Myocyte (in vitro differentiated cells): ENCODE measurements at regions not wholly inside any gene's neighbourhood (a gene's known extent, or its start where the extent isn't known, plus 50 kb on each side); places are given as distances from the start of the nearest gene placed in this dataset.
"Not testable (repeated sequence)": the region's sequence is repeated elsewhere in the genome, so short reads cannot be mapped to it uniquely, and the experiment has no call there.

Experiments used
- DNase-seq: peaks from one replicate; pipeline ENCODE4 v3.0.0-alpha.2; 2012; ENCODE audit warnings: low read depth

DNA sequence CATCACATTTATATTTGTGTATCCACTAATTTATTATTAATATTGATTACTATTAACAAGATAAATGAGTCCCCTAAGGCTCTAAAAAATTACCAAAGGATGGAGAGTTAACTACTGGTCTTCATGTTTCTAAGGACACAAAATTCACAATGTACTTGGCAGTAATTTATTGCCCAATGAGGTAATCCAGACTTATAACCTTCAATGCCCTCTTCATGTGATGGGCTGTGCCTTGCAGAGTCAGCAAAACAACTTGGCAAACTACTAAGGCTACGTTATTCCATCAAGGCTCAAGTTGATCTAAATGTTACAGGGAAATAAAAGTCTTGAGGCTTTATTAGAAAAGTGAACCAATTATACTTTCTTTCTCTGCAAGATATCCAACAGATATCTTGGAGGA lies 804.9 kb upstream of the NXPH2 start:
- no peak for DNase-seq

- DNase-seq, result no peak
Observed at GRCh38 chr2:139574371-139574770, 794.2 kb upstream of the NXPH2 start.

GRCh38 chr2:139556789-139557188 lies 776.6 kb upstream of the NXPH2 start:
- no peak for DNase-seq

DNA sequence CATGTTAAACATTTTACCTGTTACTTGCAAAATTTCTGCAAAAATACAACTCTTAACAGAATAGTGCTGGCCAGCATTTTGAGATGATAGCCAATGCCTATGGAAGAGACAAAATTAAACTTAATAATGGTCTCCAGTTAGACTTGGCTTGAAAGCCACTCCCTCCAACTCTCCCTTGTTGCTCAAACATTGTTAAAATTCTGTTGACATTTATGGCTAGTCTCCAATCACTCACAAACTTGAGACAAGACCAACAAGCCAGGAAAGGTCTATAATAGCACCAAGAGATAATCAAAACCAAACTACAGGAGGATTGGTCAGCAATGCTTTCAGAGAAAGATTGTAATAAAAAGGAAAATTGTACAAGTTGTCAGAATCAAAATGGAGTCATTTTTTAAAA lies 770.7 kb upstream of the NXPH2 start:
- DNase-seq, result no peak

GRCh38 chr2:139550341-139550740 lies 770.2 kb upstream of the NXPH2 start:
- no peak for DNase-seq

DNA sequence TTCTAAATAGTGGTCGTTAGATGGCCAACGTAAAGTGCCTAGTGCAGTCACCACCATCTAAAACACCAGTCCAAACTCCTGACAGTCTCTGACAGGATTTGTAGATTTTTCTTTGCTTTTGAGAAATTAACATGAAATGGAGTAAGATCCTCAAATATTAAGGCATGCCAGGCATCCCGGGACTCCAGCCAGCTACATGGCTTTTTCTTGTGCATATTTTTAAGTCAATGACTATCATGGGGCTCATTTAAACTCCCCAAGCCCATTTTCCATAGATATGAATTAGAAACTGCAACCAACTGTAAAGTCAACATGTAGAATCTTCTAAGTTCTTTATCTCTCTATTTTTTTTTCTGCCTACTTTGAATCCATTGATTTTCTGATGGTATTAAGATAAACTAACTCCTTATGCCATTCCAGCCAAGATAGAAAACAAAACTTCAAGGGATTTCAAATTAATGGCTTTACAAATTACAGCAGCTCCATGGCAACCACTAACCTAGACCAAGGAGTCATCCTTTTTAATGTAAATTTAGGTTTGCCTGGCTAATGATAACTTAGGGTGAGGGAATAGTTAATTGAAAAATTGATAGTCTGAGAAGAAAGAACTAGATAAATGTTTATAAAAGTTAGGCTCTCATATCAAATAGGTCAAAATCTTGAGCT lies 764.1 kb upstream of the NXPH2 start:
- DNase-seq, result no peak

- not testable (repeated sequence) for DNase-seq
Observed at GRCh38 chr2:139538332-139539020, 758.3 kb upstream of the NXPH2 start.

- DNase-seq, result no peak
Observed at GRCh38 chr2:139529080-139529479, 748.9 kb upstream of the NXPH2 start.

DNA sequence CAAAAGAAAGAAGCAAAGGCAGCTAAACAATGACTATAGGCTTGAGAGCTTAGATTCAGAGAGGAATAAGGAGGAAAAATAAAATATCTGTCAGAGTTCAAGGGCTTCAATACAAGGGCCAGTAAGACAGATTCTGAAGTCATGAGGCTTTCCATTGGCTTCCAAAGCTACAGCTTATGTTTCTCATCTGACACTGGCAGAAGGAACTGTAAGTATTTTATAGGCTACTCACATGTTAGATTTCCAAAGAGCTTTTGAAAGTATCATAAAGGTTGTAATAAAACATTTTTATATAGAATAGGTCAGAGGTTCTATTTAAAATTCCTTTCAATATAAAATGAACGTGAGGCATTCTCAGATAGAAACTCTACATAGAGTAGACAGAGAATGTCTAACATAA lies 746.6 kb upstream of the NXPH2 start:
- DNase-seq, result no peak

- no peak for DNase-seq
Observed at GRCh38 chr2:139518321-139518720, 738.1 kb upstream of the NXPH2 start.

DNA sequence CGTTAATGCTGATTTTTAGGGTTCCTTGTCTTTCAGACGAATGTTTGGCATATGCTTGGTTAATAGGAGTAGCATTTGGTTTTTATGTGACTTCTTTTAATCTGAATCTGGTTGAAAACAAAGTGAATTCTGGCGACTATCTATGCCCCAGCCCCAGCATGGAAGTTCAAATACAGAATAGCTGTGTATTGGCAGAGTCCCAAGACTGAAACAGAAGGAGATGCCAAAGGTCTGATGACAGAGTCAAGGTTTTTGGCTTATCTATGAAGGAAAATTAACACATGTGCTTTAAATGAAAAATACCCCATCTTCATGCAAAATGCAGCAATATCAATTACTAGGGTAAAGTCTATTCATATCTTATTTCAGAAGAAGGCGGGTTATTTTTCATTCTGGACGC lies 734.8 kb upstream of the NXPH2 start:
- DNase-seq, result no peak

GRCh38 chr2:139495851-139496250 lies 715.7 kb upstream of the NXPH2 start:
- no peak for DNase-seq

GRCh38 chr2:139492131-139492680 lies 712.0 kb upstream of the NXPH2 start:
- no peak for DNase-seq

DNA sequence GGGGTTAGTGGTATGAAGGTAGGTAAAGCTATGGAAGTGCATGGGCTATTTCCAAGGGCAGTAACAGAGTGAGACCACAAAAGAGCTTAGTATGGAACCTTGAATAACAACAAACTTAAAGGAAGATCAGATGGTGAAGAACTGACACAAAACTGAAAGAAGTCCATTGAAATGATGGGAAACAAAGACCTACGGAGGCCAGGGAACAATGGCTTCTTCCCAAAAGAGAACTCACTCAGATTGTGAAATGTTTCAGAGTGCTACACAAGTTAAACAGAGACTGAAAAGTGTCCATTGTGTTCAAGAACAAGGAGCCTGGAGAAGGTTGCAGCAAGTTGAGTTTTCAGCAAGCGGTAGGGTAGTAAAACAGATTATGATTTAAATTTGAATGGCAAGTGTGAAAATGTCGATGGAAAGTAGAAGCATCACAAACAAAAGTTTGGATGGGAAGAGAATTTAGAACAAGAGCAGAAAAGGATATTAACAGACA lies 700.0 kb upstream of the NXPH2 start:
- DNase-seq, result no peak

- DNase-seq, result no peak
Observed at GRCh38 chr2:139478165-139478914, 698.1 kb upstream of the NXPH2 start.

DNA sequence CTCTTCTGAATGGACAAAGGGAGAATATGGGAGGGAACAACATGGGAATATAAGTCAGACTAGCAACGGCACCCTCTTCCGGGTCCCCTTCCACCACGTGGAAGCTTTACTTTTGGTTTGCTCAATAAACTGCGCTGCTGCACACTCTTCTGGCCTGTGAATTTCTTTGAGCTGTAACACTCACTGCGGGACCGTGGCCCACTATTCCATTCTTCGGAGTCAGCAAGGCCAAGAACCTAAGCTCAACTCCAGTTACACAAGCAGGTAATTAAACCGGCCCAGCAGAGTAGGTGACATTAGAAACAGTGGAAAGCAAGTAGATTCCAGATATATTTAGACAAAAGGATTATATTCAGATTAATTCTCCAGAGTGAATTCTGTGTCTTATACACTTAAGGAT lies 697.4 kb upstream of the NXPH2 start:
- DNase-seq, result no peak

DNA sequence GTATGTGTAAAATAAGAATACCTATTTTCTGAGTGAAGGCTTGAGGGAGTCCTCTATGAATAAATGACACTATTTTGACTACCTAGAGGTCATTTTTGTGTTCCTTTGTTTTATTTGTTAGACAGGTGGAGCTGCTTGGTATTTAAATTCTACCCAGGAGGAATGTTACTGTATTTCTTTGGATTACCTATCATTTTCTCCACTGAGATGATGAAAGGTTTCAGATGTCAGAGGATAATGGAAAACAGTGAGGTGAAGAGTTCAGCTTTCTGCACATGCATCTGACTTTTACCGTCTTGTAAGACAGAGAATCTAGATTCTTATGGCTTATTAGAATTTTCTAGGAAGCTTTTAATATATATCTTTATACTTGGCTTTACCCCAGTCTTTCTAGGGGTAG lies 689.8 kb upstream of the NXPH2 start:
- DNase-seq, result no peak

- no peak for DNase-seq
Observed at GRCh38 chr2:139465789-139466188, 685.6 kb upstream of the NXPH2 start.

DNA sequence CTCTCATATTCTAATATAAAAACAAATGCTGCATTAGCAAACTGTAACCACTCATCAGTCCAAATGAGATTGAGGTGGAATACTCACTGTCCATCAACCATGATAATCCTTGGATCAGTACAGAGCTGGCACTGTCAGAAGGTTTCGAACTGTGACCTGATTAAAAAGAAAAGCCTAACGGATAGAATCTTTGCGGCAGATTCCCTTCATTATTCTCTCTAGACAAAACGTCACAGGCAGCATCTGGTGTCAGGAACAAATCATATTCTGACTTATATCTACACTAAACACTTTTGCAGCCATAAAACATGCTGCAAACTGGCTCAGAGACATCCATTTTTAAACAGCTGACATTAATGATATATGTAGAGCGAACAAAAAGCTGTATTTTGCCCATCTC lies 677.7 kb upstream of the NXPH2 start:
- DNase-seq, result no peak

DNA sequence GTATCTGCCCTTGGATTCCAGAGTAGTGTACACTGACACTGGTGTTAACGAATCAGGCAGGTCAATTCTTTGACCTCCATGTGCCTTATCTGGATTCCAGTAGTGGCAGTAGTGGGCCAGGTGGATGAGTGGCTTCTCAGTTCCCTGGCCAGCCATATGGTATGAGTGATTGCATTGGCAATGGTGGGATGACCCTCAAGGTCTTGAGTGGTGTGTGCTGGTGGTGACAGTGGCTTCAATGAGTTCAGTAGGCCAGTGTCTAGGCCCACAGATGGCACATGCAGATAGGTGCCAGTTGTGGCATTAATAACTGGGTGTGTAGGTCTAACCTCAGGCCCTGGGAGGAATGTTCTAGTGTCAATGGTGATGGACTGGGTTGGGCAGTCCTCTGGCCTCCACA lies 674.1 kb upstream of the NXPH2 start:
- DNase-seq, result no peak

GRCh38 chr2:139439100-139439499 lies 658.9 kb upstream of the NXPH2 start:
- DNase-seq, result no peak

GRCh38 chr2:139438478-139438877 lies 658.3 kb upstream of the NXPH2 start:
- DNase-seq, result no peak
